B cell (primary cell): ENCODE measurements at regions not wholly inside any gene's neighbourhood (a gene's known extent, or its start where the extent isn't known, plus 50 kb on each side); places are given as distances from the start of the nearest gene placed in this dataset.

Experiments used
- EZH2 ChIP-seq: IDR thresholded peaks from 2 replicates; pipeline ENCODE4 v1.6.1; 2012; ENCODE audit warnings: borderline replicate concordance, low read depth, mild to moderate bottlenecking, moderate library complexity, low read length; ENCODE audit not compliant: insufficient read depth, poor library complexity, severe bottlenecking
- TF ChIP-seq, protein P1 (sequence below): fragments of 200-600 bp; IDR thresholded peaks from one replicate; pipeline ENCODE4 v1.8.0; 2022; ENCODE audit warnings: antibody characterized with exemption, mild to moderate bottlenecking

DNA sequence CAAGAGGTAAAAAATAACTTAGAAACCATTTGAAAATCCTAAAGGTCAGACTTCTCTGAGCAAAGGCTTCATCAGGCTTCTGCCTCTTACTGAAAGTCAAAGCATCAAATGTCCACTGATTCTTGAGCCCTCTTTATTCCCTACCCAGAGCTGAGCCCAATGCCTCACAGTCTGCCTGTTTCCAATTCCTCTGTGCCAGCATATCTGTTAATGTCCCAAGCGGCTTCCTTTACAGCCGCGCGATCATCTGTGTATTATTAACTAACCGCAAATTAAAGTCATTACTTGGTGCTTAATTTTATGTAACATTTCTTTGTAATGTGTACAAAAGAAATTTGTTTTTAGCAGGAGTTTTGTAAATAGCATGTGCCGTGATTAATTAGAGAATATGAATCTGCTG, 418.8 kb upstream of the HNRNPA3 start:
- TF ChIP-seq, protein P1, sequence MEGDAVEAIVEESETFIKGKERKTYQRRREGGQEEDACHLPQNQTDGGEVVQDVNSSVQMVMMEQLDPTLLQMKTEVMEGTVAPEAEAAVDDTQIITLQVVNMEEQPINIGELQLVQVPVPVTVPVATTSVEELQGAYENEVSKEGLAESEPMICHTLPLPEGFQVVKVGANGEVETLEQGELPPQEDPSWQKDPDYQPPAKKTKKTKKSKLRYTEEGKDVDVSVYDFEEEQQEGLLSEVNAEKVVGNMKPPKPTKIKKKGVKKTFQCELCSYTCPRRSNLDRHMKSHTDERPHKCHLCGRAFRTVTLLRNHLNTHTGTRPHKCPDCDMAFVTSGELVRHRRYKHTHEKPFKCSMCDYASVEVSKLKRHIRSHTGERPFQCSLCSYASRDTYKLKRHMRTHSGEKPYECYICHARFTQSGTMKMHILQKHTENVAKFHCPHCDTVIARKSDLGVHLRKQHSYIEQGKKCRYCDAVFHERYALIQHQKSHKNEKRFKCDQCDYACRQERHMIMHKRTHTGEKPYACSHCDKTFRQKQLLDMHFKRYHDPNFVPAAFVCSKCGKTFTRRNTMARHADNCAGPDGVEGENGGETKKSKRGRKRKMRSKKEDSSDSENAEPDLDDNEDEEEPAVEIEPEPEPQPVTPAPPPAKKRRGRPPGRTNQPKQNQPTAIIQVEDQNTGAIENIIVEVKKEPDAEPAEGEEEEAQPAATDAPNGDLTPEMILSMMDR, result no peak
- no peak for TF ChIP-seq EZH2
